ENCODE measurements at regions not wholly inside any gene's neighbourhood (a gene's known extent, or its start where the extent isn't known, plus 50 kb on each side); places are given as distances from the start of the nearest gene placed in this dataset.
"Not testable (repeated sequence)": the region's sequence is repeated elsewhere in the genome, so short reads cannot be mapped to it uniquely, and the experiment has no call there.

DNA sequence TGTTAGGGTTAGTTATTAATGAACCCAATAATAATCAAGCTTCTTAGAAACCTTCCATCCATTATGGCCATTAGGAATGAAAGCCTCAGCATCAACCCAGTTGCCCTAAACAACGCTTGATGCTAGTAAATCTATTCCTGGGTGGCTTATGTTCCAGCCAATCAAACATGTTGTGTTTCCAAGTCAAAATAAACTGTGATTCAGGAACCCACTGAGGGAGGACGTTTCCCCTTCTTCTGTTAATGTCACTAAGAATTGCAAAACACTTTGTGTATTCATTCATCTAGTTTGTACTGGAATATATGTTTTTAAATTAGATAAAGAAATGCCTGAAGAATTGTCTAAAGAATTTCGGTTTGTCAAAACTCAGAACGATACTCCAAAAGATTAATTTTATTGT, 142.5 kb upstream of the MSX2 start:
- Histone ChIP-seq H3K9me3 (ENCODE audit: control insufficient read depth, low read length) (no peaks in the 10 kb centered on the region), H3K4me3 (ENCODE audit: extremely low read depth, insufficient read depth, low read length, poor library complexity, severe bottlenecking) (no peak overlapping the region), H3K4me1 (ENCODE audit: control insufficient read depth, insufficient read depth, low read length, poor library complexity, severe bottlenecking) (peaks cover 4% of the 10 kb centered on the region), H3K27ac (ENCODE audit: low read depth, low read length, severe bottlenecking) (no peak overlapping the region), H3K36me3 (ENCODE audit: control insufficient read depth, insufficient read depth, low read length) (no peaks in the 10 kb centered on the region)
- WGBS, 2 experiments (ENCODE audit: insufficient coverage in 2 of 2), result 60 to 67% methylated on average over 1 of the region's 4 CpGs

DNA sequence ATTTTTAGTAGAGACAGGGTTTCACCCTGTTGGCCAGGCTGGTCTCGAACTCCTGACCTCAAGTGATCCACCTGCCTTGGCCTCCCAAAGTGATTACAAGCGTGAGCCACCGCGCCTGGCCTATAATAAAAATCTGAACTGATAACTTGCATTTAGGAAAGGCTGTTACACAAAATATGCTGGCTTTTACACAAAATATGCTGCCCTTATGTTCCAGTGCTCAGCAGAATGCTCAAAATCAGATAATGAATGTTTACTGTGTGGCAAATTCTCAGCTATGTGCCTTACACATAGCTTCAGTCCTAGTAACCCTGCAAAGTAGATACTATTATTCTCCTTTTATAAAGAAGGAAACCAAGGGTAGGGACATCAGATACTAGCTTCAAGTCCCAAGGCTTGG, 141.3 kb upstream of the MSX2 start:
- Histone ChIP-seq H3K36me3 (ENCODE audit: control insufficient read depth, insufficient read depth, low read length) (no peaks in the 10 kb centered on the region), H3K4me3 (ENCODE audit: extremely low read depth, insufficient read depth, low read length, poor library complexity, severe bottlenecking) (no peak overlapping the region), H3K4me1 (ENCODE audit: control insufficient read depth, insufficient read depth, low read length, poor library complexity, severe bottlenecking) (peaks cover 4% of the 10 kb centered on the region), H3K9me3 (ENCODE audit: control insufficient read depth, low read length) (no peaks in the 10 kb centered on the region), H3K27ac (ENCODE audit: low read depth, low read length, severe bottlenecking) (no peak overlapping the region)
- WGBS, 2 experiments (ENCODE audit: insufficient coverage in 2 of 2), result 92 to 96% methylated on average over 4 of the region's 4 CpGs

DNA sequence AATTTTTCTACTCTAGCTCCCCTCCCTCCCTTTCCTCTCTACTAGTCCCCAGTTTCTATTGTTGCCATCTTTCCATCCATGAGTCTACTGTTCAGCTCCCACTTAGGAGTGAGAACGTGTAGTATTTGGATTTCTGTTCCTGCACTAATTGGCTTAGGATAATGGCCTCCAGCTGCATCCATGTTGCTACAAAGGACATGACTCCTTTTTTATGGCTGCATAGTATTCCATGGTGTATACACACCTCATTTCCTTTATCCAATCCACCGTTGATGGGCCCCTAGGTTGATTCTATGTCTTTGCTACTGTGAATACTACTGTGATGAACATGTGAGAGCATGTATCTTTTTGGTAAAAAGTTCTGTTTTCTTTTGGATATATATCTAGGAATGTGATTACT, 138.9 kb upstream of the MSX2 start:
- Histone ChIP-seq H3K4me1 (ENCODE audit: control insufficient read depth, insufficient read depth, low read length, poor library complexity, severe bottlenecking) (peaks cover 4% of the 10 kb centered on the region), H3K4me3 (ENCODE audit: extremely low read depth, insufficient read depth, low read length, poor library complexity, severe bottlenecking) (no peak overlapping the region), H3K9me3 (ENCODE audit: control insufficient read depth, low read length) (no peaks in the 10 kb centered on the region), H3K27ac (ENCODE audit: low read depth, low read length, severe bottlenecking) (no peak overlapping the region), H3K36me3 (ENCODE audit: control insufficient read depth, insufficient read depth, low read length) (no peaks in the 10 kb centered on the region)
- WGBS, 2 experiments (ENCODE audit: insufficient coverage in 2 of 2), result 71 to 100% methylated on average over 1 of the region's 2 CpGs

DNA sequence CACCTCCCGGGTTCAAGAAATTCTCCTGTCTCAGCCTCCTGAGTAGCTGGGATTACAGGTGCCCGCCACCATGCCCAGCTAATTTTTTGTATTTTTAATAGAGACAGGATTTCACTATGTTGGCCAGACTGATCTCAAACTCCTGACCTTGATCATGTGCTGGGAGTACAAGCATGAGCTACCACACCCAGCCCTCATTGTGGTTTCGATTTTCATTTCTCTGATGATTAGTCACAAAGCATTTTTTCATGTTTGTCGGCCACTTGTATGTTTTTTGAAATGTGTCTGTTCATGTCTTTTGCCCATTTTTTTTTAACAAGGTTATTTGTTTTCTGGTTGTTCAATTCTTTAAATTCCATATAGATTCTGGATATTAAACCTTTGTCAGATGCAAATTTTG, 138.2 kb upstream of the MSX2 start:
- H3K27ac ChIP-seq (ENCODE audit: low read depth, low read length, severe bottlenecking); H3K36me3 ChIP-seq (ENCODE audit: control insufficient read depth, insufficient read depth, low read length); H3K4me3 ChIP-seq (ENCODE audit: extremely low read depth, insufficient read depth, low read length, poor library complexity, severe bottlenecking); H3K4me1 ChIP-seq (ENCODE audit: control insufficient read depth, insufficient read depth, low read length, poor library complexity, severe bottlenecking); H3K9me3 ChIP-seq (ENCODE audit: control insufficient read depth, low read length): not testable (repeated sequence)
- 20 to 100% methylated on average over 1 of the region's 4 CpGs for WGBS, 2 experiments (ENCODE audit: insufficient coverage in 2 of 2)

DNA sequence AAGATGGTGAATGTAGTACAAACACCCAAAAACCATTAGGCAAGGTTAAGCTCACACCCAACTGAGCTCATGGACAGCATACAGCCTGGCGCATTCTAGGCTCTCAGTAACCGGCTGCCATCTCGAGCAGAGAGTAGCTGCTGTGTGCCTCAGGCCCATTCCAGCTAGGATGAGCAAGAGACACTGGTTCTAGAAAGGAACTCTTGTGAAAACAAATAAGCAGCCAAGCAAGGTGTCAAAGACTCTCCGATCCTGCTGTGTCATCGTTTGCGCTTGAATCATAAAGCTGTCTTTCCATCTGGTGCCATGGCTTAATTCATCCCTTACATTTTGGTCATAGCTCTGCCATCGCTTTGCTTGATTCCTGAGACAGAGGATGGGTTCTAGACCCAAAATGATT, 135.4 kb upstream of the MSX2 start:
- H3K4me1 ChIP-seq (ENCODE audit: control insufficient read depth, insufficient read depth, low read length, poor library complexity, severe bottlenecking), result no peaks in the 10 kb centered on the region
- H3K4me3 ChIP-seq (ENCODE audit: extremely low read depth, insufficient read depth, low read length, poor library complexity, severe bottlenecking), result no peak overlapping the region
- no peaks in the 10 kb centered on the region for H3K9me3 ChIP-seq (ENCODE audit: control insufficient read depth, low read length)
- 92 to 93% methylated on average over 6 to 7 of the region's 7 CpGs for WGBS, 2 experiments (ENCODE audit: insufficient coverage in 2 of 2)
- no peak overlapping the region for H3K27ac ChIP-seq (ENCODE audit: low read depth, low read length, severe bottlenecking)
- H3K36me3 ChIP-seq (ENCODE audit: control insufficient read depth, insufficient read depth, low read length), result no peaks in the 10 kb centered on the region

DNA sequence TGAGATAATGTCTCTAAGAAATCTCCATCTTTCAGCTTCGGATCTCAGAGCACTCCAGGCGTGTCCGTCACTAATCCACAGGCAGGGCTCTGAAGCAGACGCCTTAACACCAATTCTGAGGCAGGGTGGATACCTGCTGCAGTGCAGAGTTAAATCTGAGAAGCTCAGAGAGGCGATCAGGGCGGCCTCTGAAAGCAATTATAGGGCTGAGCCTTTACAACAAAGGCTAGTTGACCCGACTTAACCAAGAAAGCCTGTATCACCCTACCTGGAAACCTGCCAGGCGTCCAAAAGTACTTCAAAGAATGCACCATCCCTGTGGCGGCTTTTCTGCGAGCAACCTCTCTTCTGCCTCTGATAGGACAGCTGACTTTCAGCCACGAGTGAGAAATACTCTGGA, 134.8 kb upstream of the MSX2 start:
- WGBS, 2 experiments (ENCODE audit: insufficient coverage in 2 of 2), result 88 to 89% methylated on average over 10 to 11 of the region's 11 CpGs

DNA sequence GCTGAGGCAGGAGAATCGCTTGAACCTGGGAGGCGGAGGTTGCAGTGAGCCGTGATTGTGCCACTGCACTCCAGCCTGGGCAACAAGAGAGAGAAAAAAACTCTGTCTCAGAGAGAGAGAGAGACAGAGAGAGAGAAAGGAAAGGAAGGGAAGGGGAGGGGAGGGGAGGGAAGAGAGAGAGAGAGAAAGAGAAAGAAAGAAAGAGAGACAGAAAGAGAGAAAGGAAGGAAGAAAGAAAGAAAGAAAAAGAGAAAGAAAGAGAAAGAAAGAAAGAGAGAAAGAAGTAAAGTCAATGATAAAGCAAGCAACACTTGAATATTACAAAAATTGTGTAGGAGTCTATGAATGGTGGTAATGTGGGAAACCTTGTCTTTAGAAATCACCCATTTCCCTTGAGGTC, 133.6 kb upstream of the MSX2 start:
- 65% methylated on average over 3 of the region's 3 CpGs; no CpG with 5 or more reads in 1 of the 2 experiments for WGBS, 2 experiments (ENCODE audit: insufficient coverage in 2 of 2)
- no peaks in the 10 kb centered on the region for H3K9me3 ChIP-seq (ENCODE audit: control insufficient read depth, low read length)
- H3K4me1 ChIP-seq (ENCODE audit: control insufficient read depth, insufficient read depth, low read length, poor library complexity, severe bottlenecking), result no peaks in the 10 kb centered on the region
- H3K27ac ChIP-seq (ENCODE audit: low read depth, low read length, severe bottlenecking), result no peak overlapping the region
- no peaks in the 10 kb centered on the region for H3K36me3 ChIP-seq (ENCODE audit: control insufficient read depth, insufficient read depth, low read length)
- H3K4me3 ChIP-seq (ENCODE audit: extremely low read depth, insufficient read depth, low read length, poor library complexity, severe bottlenecking), result no peak overlapping the region

More for the DNA sequence above, 134.8 kb upstream of the MSX2 start:
- Histone ChIP-seq H3K27ac (ENCODE audit: low read depth, low read length, severe bottlenecking) (no peak overlapping the region), H3K9me3 (ENCODE audit: control insufficient read depth, low read length) (no peaks in the 10 kb centered on the region), H3K4me3 (ENCODE audit: extremely low read depth, insufficient read depth, low read length, poor library complexity, severe bottlenecking) (no peak overlapping the region), H3K36me3 (ENCODE audit: control insufficient read depth, insufficient read depth, low read length) (no peaks in the 10 kb centered on the region), H3K4me1 (ENCODE audit: control insufficient read depth, insufficient read depth, low read length, poor library complexity, severe bottlenecking) (no peaks in the 10 kb centered on the region)

DNA sequence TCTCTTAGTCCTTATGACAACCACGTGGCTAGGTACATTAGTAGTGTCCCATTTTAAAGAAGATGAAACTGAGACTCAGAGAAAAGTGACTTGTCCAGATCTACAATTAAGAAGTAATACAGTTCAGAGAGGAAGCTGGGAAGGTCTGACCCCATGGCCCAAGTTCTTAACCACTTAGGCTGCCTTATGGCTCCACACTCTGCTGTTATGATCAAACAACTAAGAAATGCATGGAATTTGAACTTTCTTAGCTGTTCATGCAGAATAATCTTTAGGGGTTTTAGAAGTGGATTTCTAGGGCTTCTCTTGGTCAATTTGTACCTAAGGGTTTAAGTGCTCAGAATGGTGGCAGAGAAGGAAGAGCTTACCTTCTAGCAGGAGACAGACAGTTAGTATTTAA, 128.0 kb upstream of the MSX2 start:
- 86% methylated on average over 1 of the region's 1 CpG; no CpG with 5 or more reads in 1 of the 2 experiments for whole genome bisulfite sequencing, 2 experiments (ENCODE audit: insufficient coverage in 2 of 2)
- Histone ChIP-seq H3K36me3 (ENCODE audit: control insufficient read depth, insufficient read depth, low read length) (no peaks in the 10 kb centered on the region), H3K9me3 (ENCODE audit: control insufficient read depth, low read length) (no peaks in the 10 kb centered on the region), H3K27ac (ENCODE audit: low read depth, low read length, severe bottlenecking) (no peak overlapping the region), H3K4me1 (ENCODE audit: control insufficient read depth, insufficient read depth, low read length, poor library complexity, severe bottlenecking) (peaks cover 15% of the 10 kb centered on the region), H3K4me3 (ENCODE audit: extremely low read depth, insufficient read depth, low read length, poor library complexity, severe bottlenecking) (no peak overlapping the region)

DNA sequence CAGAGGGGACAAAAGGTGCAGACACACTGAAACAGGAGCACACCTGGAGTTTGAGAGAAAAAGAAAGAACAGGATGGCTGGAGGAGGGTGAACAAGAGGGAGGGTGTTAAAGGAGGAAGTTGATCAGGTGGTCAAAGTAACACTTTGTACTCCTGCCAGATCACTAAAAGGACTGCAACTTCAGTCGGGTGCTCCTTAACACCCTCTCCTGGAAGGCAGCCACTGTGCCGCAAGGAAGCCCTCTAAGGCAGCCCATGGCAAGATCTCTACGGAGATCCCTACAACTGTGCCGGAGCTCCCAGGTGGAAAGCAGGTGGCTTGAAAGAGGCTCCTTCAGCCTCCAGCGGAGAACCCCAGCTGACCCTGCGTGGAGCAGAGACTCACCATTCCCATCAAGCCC, 124.4 kb upstream of the MSX2 start:
- H3K27ac ChIP-seq (ENCODE audit: low read depth, low read length, severe bottlenecking), result no peak overlapping the region
- WGBS, 2 experiments (ENCODE audit: insufficient coverage in 2 of 2), result 17 to 34% methylated on average over 1 to 2 of the region's 6 CpGs

DNA sequence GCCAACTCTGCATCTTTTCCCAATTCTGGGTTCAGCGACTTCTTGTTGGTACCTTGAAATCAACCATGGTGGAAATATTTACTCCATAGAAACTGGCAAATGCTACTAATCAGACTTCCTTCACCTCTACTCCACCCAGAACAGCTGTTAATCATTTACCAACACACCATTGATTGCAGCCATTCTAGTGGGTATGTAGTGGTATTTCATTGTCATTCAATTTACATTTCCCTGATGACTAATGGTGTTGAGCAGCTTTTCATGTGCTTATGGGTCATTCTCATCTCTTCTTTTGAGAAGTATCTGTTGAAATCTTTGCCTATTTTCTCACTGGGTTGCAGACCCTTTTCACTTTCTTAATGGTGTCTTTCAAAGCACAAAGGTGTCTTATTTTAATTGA, 122.4 kb upstream of the MSX2 start:
- no peak overlapping the region for H3K4me3 ChIP-seq (ENCODE audit: extremely low read depth, insufficient read depth, low read length, poor library complexity, severe bottlenecking)
- H3K4me1 ChIP-seq (ENCODE audit: control insufficient read depth, insufficient read depth, low read length, poor library complexity, severe bottlenecking), result peaks cover 11% of the 10 kb centered on the region
- WGBS, 2 experiments (ENCODE audit: insufficient coverage in 2 of 2), result 90 to 100% methylated on average over 1 of the region's 1 CpG
- H3K27ac ChIP-seq (ENCODE audit: low read depth, low read length, severe bottlenecking), result no peak overlapping the region
- no peaks in the 10 kb centered on the region for H3K9me3 ChIP-seq (ENCODE audit: control insufficient read depth, low read length)
- no peaks in the 10 kb centered on the region for H3K36me3 ChIP-seq (ENCODE audit: control insufficient read depth, insufficient read depth, low read length)

More for the DNA sequence above, 124.4 kb upstream of the MSX2 start:
- H3K4me1 ChIP-seq (ENCODE audit: control insufficient read depth, insufficient read depth, low read length, poor library complexity, severe bottlenecking), result peaks cover 15% of the 10 kb centered on the region
- no peaks in the 10 kb centered on the region for H3K9me3 ChIP-seq (ENCODE audit: control insufficient read depth, low read length)
- no peak overlapping the region for H3K4me3 ChIP-seq (ENCODE audit: extremely low read depth, insufficient read depth, low read length, poor library complexity, severe bottlenecking)
- H3K36me3 ChIP-seq (ENCODE audit: control insufficient read depth, insufficient read depth, low read length), result no peaks in the 10 kb centered on the region

DNA sequence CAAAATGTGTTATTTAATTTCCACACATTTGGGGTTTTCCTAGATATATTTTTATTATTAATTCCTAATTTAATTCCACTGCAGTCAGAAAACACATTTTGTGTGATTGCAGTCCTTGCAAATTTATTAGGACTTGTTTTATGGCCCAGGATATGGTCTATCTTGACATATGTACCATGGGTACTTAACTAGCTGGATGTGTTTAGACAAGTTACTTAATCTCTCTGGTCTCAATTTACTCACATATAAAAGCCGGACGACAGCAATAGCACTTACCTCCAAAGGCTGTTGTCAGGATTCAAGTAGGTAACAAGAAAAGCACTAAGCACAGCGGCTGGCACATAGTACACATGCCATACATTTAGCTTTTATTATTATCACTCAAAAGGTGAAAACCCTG, 118.2 kb upstream of the MSX2 start:
- no peaks in the 10 kb centered on the region for H3K9me3 ChIP-seq (ENCODE audit: control insufficient read depth, low read length)
- H3K27ac ChIP-seq (ENCODE audit: low read depth, low read length, severe bottlenecking), result peak overlapping the region; percentile 17
- WGBS, 2 experiments (ENCODE audit: insufficient coverage in 2 of 2), result 80 to 100% methylated on average over 1 to 2 of the region's 3 CpGs
- H3K4me3 ChIP-seq (ENCODE audit: extremely low read depth, insufficient read depth, low read length, poor library complexity, severe bottlenecking), result no peak overlapping the region
- no peaks in the 10 kb centered on the region for H3K36me3 ChIP-seq (ENCODE audit: control insufficient read depth, insufficient read depth, low read length)
- H3K4me1 ChIP-seq (ENCODE audit: control insufficient read depth, insufficient read depth, low read length, poor library complexity, severe bottlenecking), result peaks cover 5% of the 10 kb centered on the region
